ENCODE measurements at regions not wholly inside any gene's neighbourhood (a gene's known extent, or its start where the extent isn't known, plus 50 kb on each side); places are given as distances from the start of the nearest gene placed in this dataset.

DNA sequence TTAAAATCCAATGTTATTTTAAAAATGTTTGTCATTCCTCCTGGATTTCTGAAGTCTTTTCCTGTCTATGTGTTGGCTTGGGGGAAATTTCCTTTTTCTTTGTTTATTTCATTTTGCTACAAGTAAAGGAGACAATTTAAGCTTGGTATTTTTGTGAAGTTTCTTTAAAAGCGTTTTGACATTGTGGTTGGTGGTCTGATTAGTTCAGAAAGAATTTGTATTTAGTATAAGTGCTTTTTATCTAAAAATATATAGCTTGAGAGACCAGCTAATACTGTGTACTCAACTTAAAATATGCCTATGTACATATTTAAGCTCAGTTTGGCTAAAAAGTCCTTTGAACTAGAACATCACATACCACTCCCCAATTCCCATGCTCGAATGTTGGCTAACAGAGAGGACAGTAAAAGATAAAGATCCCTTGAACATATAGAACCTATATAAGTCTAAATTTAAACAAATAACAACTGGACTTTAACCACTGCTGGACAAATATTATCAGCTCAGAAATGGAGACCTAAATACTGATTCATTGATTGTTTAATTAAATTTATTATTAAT, 237.6 kb downstream of the TLE4 start:
- no peak for DNase-seq

GRCh38 chr9:79807971-79808370, 236.2 kb downstream of the TLE4 start:
- no peak for DNase-seq

GRCh38 chr9:79806086-79806485, 234.3 kb downstream of the TLE4 start:
- DNase-seq, result no peak

GRCh38 chr9:79801459-79801858, 229.7 kb downstream of the TLE4 start:
- no peak for DNase-seq

DNA sequence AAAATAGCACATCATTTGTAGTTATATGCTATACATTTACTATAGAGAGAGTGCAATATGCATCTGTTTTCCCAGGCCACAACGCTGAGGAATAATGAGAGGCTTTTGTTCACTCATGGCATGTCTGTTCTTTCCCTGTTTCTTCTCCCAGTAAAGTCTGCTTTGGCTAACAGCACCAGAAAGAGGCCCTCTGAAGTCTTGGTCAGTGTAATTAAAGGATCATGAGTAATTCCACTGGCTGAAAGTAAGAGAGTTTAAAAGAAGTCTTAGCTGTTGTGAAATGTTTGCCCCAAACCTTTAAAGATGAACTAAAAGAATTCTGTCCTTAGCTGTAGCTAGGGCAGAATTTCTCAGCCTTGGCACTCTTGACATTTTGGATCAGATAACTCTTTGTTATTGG, 228.8 kb downstream of the TLE4 start:
- no peak for DNase-seq

- DNase-seq, result no peak
These were observed 228.0 kb downstream of the TLE4 start for GRCh38 chr9:79799691-79800335.

DNA sequence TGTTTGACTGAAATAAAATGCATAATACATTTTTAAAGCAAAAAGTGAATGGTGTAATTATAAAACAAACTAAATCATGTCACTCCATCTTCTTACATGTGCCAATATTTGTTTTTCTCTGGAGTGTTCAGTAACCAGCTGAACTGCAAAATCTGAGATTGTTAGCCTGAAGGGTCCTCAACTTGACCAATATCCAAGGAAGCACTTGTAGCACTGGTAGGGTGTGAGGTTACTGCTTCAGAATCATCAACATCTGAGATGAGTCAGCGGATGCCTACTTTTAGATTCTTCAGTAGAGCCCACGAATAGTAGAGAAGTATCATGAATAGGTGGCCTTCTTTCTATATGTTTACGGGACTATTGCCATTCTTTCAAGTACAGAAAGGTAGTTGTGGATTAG, 226.7 kb downstream of the TLE4 start:
- no peak for DNase-seq

- no peak for DNase-seq
These were observed 224.6 kb downstream of the TLE4 start for GRCh38 chr9:79796411-79796810.

DNA sequence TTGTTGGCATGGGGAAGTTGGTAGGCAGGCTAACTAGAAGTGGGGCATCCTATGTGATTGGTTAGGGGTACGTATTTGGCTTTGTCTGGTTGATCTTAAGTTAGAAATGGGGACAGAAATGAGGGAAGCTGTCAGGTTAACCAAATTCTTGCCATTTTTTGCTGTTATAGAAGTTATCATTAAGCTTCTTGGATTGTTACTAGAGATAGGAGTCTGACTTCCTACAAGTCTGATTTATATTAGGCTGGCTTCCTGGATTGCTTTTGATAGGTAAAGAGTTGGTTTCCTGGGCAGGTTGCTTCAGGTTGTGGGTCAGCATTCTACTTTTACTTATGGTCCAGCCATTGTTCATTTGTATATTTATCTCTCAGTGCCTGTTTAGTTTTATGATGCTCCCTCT, 216.9 kb downstream of the TLE4 start:
- no peak for DNase-seq

GRCh38 chr9:79781263-79781662, 209.5 kb downstream of the TLE4 start:
- DNase-seq, result no peak

DNA sequence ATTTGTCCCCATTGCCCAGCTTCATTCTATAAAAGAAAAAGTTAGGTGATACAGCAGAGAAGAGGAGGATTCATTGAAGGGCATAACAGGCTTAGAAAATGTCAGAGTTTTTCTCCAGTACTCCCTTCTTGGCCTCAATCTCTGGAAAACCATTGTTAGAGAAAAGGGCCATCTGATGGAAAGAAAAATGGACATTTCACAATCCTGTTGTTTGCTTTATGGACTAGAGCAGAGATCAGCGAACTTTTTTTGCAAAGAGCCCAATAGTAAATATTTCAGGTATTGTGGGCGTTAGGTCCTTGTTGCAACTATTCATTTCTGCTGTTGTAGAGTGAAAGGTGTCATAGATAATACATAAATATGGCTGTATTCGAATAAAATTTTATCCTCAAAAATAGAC, 208.8 kb downstream of the TLE4 start:
- DNase-seq, result no peak

GRCh38 chr9:79779901-79780300, 208.1 kb downstream of the TLE4 start:
- DNase-seq, result no peak

- DNase-seq, result no peak
These were observed 206.8 kb downstream of the TLE4 start for GRCh38 chr9:79778581-79778980.

DNA sequence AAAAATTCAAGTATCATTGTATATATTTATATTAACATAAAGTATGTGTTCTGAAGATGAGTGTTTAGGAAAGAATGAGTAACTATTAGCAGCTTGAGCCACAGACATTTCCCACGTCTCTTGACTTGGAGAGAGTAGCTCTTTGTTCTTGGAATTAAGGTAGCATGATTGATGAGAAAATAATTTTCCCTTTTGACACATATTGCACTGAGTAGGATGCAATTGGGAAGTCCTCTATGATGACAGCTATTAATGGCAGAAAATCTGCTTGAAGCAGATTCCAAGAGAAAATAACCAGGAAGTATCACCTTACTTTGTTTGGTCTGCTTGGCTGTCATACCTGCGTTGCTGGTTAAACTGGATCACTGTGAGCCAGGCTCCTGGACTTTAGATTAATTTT, 204.8 kb downstream of the TLE4 start:
- no peak for DNase-seq

All from activated effector memory CD4-positive, alpha-beta T cell treated with Interleukin-2 at 50 U/mL for 16 hours (primary cell).